ENCODE measurements at regions not wholly inside any gene's neighbourhood (a gene's known extent, or its start where the extent isn't known, plus 50 kb on each side); places are given as distances from the start of the nearest gene placed in this dataset.

- no peak for DNase-seq
Observed at GRCh38 chr7:16978358-16979244, 96.8 kb upstream of the AGR3 start.

DNA sequence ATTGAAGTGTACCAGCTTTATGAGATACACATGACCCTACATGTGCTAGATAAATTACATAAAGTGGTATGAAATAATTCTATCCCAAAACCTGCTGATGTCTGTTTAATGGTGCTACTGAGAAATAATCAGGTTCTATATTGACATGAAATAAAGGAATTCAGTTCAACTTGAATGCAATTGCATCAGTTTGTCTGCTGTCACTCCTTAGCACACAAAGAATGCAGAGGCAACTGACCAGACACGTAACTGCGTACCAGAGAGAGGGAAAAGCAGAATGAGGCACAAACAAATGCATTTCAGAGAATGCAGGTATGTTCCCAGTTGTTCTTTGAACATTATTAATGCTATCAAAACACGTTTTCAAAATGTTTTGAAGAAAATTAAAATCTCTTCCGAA, 98.8 kb upstream of the AGR3 start:
- no peak for DNase-seq

GRCh38 chr7:16982640-16983350, 101.0 kb upstream of the AGR3 start:
- DNase-seq, result peak; percentile 27

GRCh38 chr7:16984375-16984774, 102.6 kb upstream of the AGR3 start:
- peak; percentile 9 for DNase-seq

DNA sequence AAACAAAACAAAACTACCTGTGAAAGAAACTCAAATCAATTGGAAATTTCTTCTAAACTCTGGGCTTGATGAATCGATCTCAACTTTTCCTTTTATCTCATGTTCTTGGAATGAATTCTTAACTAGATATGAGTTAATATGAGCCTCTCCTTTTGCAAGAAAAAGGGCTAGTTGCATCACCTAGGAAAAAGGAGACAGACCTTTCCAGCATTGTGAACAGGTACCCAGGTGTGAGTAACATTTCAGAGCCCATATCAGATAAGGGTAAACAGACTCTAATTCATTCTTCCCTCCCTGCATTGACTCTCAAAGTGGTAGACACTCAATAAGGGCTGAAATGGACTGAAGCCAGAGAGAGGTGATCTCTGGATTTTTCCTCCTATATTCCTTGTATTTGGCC, 103.8 kb upstream of the AGR3 start:
- peak; percentile 40 for DNase-seq

GRCh38 chr7:16986755-16987154, 105.0 kb upstream of the AGR3 start:
- no peak for DNase-seq

- DNase-seq, result peak; percentile 91
Observed at GRCh38 chr7:16989811-16990413, 108.1 kb upstream of the AGR3 start.

- no peak for DNase-seq
Observed at GRCh38 chr7:16991551-16991950, 109.8 kb upstream of the AGR3 start.

- DNase-seq, result no peak
Observed at GRCh38 chr7:16993543-16993942, 111.8 kb upstream of the AGR3 start.

GRCh38 chr7:16998481-16999051, 116.8 kb upstream of the AGR3 start:
- no peak for DNase-seq

- no peak for DNase-seq
Observed at GRCh38 chr7:16999541-17000267, 117.9 kb upstream of the AGR3 start.

- no peak for DNase-seq
Observed at GRCh38 chr7:17005271-17005670, 123.5 kb upstream of the AGR3 start.

DNA sequence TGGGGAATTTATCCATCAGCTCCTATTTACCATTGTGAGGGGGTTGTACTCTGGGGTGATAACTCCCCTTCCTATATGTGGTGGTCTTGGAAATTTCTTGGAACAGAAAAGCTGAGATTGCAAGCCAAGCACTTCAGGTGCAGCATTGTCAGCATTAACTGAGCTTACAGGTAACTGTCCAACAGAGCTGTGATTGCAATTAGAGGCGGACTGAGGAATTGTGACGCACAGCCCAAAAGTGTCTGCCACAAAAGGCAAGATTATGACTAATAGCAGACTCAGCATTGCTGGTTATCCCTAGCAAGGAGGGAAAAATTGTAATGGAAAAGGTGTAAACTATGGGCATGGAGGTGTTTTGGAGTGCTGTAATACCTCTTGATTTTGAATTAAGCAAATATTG, 126.1 kb upstream of the AGR3 start:
- no peak for DNase-seq

DNA sequence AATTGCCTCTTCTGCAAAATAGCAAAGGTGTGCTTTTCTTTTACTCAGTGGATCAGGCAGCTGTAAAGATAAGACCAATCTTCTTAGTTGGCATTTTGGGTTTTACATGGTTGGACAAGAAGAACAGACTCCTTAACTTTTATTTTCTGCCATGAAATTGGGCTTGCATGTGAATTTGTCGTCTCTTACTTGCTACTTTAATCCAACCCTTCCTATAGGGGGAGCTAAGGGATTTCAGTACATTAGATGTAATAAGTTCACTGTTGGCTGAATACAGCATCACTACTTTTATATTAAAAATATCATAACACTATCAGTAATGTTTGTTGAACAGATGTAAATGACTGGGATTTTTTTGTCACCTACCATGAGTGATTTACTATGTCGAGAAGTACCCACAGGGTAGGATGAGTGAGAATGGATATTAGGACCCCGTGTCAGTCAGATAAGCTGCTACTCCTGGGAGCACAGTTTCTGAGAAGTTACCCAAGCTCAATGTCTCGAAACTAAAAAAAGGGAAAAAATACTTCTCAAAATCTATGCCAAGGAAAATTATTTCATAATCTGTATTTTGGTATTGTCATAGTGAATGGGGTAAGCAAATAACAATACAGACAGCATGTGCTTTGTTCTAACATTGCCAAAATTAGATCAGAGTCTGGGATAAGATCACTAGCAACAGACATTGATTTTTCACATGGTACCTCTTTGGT, 127.4 kb upstream of the AGR3 start:
- no peak for DNase-seq

GRCh38 chr7:17009933-17010332, 128.2 kb upstream of the AGR3 start:
- DNase-seq, result no peak

GRCh38 chr7:17010637-17011300, 129.0 kb upstream of the AGR3 start:
- no peak for DNase-seq

GRCh38 chr7:17013204-17013603, 131.4 kb upstream of the AGR3 start:
- DNase-seq, result no peak

DNA sequence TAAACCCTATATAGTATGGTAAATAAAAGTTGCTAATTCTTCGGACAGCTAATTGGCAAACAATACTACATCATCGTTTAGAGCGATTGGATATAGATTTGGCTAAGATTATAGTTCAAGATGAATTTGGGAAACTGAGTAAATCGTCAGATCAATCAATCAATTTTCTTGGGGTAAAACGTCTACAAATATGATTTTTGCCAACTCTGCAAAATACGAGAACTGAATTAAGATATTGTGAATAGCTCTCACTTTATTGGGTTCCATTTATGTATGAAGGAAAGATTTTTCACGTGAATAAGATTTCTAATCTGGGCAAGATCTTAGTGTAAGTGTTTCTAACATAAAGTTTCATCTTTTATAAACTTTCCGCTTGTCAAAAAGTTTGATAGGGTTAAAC, 132.9 kb upstream of the AGR3 start:
- DNase-seq, result no peak

- DNase-seq, result no peak
Observed at GRCh38 chr7:17015598-17016031, 133.8 kb upstream of the AGR3 start.

- DNase-seq, result no peak
Observed at GRCh38 chr7:17016402-17017010, 134.7 kb upstream of the AGR3 start.

GRCh38 chr7:17019106-17019505, 137.3 kb upstream of the AGR3 start:
- DNase-seq, result no peak

Measured in DMS153 (cell line).